NCI-H2081 treated with DMSO at 0.1 percent for 48 hours (cell line): ENCODE measurements at regions not wholly inside any gene's neighbourhood (a gene's known extent, or its start where the extent isn't known, plus 50 kb on each side); places are given as distances from the start of the nearest gene placed in this dataset.
A peak's percentile ranks its signal among the peaks of the same experiment; 100 is the strongest.
"Not testable (repeated sequence)": the region's sequence is repeated elsewhere in the genome, so short reads cannot be mapped to it uniquely, and the experiment has no call there.

Experiments
- DNase-seq: peaks from one replicate; lab custom pipeline; 2025; lab: John Stamatoyannopoulos, UW

DNA sequence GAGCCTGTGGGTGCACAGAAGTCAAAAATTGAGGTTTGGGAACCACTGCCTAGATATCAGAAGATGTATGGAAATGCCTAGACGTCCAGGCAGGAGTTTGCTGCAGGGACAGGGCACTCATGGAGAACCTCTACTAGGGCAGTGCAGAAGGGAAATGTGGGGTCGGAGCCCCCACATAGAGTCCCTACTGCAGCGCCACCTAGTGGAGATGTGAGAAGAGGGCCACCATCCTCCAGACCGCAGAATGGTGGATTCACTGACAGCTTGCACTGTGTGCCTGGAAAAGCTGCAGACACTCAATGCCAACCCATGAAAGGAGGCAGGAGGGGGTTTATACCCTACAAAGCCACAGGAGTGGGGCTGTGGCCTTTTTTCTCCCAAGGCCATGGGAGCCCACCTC lies 159.0 kb upstream of the ROPN1B start:
- DNase-seq: not testable (repeated sequence)

DNA sequence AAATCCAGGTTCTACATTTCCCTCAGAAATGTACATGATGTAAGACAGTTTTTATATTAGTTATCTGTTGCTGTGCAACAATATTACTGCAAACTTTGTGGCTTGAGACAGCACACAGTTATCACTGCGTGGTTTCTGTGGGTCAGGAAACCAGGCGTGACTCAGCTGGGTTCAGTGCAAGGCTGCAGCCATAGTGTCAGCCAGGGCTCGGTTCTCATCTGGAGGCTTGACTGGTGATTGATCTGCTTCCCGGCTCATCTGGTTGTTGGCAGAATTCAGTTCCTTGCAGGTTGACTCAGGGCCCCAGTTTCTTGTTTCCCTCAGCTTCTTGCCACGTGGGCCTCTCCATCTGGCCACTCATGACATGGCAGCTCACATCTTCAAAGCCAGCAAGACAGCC lies 146.8 kb upstream of the ROPN1B start:
- not testable (repeated sequence) for DNase-seq

DNA sequence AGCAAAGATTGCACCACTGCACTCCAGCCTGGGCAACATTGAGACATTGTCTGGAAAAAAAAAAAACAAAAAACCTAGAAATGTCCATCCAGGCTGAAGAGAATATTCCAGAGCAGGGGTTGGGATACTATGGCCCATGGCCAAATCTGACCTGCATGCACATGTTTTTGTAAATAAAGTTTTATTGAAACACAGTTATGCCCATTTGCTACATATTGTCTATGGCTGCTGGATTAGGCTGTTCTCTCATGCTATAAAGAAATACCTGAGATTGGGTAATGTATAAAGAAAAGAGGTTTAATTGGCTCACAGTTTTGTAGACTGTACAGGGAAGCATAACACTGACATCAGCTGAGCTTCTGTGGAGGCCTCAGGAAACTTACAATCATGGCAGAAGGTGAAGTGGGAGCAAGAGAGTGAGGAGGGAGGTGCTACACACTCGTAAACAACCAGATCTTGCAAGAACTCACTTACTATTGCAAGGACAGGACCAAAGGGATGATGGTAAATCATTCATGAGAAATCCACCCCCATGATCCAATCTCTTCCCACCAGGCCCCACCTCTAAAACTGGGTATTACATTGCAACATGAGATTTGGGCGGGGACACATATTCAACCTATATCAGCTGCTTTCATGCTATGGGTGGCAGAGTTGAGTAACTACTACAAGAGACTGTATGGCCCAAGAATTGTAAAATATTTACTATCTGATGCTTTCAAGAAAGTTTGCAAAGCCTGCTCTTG lies 137.8 kb upstream of the ROPN1B start:
- DNase-seq: not testable (repeated sequence)

DNA sequence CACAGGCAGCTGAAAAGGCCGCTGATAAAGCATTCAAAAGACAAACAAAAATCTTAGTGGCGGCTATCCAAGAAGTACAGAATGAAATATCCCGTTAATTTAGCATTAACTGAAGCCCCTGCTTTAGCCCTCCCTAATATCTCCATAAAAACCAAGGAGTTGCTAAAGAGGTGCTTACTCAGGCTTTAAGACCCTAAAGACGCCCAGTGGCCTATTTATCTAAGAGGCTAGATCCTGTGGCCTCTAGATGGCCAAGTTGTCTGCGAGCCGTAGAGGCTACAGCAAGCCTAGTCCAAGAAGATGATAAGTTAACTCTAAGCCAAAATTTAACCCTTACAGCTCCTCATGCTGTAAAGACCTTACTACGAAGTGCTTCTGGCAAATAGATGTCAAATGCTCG lies 133.4 kb upstream of the ROPN1B start:
- DNase-seq: not testable (repeated sequence)

- not testable (repeated sequence) for DNase-seq
These were observed 132.9 kb upstream of the ROPN1B start for GRCh38 chr3:125836011-125836551.

- DNase-seq: not testable (repeated sequence)
These were observed 132.2 kb upstream of the ROPN1B start for GRCh38 chr3:125836786-125837185.

DNA sequence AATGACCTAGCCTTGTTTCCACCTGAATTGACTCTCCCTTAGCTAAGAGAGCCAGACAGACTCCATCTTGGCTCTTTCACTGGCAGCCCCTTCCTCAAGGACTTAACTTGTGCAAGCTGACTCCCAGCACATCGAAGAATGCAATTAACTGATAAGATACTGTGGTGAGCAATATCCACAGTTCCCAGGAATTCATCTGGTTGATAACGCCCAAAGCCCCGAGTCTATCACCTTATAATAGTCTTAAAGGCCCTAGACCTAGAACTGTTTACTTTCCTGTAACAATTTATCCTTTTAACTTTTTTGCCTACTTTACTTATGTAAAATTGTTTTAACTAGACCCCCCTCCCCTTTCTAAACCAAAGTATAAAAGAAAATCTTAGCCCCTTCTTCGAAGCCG lies 130.1 kb upstream of the ROPN1B start:
- not testable (repeated sequence) for DNase-seq

DNA sequence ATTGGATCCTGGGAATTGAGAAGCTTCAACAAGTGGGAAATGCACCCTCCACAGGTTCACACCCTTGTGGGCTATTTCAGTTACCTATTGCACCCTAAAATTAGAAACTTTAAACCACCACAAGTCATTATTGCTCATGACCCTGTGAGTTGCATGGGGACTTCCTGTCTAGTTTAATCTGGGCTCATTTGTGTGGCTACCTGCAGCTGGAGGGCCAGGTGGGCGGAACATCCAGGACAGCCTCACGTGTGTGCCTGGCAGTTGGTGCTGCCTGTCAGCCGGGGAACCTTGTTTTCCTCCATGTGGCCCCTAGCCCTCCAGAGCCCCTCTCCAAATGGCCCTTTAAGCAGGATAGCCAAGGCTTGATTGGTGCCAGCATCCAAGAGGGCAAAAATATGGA lies 128.5 kb upstream of the ROPN1B start:
- not testable (repeated sequence) for DNase-seq

GRCh38 chr3:125847966-125848365 lies 121.0 kb upstream of the ROPN1B start:
- DNase-seq: not testable (repeated sequence)

GRCh38 chr3:125855006-125855405 lies 114.0 kb upstream of the ROPN1B start:
- DNase-seq: not testable (repeated sequence)

- DNase-seq: not testable (repeated sequence)
These were observed 108.4 kb upstream of the ROPN1B start for GRCh38 chr3:125860547-125860946.

GRCh38 chr3:125862841-125863254 lies 106.1 kb upstream of the ROPN1B start:
- not testable (repeated sequence) for DNase-seq

DNA sequence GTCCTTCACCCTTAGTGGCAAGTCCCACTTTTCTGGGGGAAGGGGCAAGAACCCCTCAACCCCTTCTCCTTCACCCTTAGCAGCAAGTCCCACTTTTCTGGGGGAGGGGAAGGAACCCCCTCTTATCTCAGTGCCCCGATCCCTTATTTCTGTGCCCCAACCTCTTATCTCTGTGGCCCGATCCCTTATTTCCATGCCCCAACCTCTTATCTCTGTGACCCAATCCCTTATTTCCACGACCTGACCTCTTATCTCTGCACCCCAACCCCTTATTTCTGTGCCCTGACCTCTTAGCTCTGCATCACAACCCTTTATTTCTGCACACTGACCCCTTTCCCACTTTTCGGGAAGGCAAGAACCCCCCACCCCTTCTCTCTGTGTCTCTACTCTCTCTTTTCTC lies 104.4 kb upstream of the ROPN1B start:
- not testable (repeated sequence) for DNase-seq

DNA sequence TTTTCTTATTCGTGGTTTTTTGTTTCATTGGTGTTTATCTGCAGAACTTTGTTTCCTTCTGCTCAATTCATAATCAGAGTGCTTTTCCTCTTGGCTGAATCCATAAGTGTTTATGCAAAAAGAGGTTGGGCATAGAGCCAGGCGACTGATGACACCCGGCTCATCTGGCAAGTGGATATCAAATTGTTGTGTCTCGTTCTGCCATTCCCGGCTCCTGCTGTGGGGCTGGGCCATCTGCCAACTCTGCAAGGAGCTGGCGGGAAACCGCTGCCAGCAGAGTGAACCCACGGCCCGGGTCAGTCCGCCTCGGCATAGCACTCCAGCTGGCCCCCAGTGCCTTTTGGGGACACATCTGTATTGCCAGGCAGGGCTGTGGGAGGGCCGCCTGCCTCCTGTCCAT lies 83.0 kb upstream of the ROPN1B start:
- DNase-seq: peak; percentile 60

- not testable (repeated sequence) for DNase-seq
These were observed 69.8 kb upstream of the ROPN1B start for GRCh38 chr3:125899181-125899580.

DNA sequence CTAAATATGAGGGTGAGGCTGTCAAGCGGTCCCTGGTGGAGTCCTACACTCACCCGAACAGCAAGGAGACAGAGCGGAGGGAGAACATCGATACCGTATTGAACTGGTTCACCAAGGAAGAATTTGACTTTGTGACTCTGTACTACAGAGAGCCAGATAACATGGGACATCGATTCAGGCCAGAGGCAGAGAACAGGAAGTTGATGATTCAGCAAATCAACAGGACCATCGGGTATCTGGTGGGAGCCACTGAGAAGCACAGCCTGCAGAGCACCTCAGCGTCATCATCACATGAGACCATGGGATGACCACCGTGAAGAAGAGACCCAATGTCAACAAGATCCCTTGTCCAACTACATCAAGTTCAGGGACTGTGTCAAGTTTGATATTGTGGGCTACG lies 67.5 kb upstream of the ROPN1B start:
- DNase-seq: not testable (repeated sequence)

DNA sequence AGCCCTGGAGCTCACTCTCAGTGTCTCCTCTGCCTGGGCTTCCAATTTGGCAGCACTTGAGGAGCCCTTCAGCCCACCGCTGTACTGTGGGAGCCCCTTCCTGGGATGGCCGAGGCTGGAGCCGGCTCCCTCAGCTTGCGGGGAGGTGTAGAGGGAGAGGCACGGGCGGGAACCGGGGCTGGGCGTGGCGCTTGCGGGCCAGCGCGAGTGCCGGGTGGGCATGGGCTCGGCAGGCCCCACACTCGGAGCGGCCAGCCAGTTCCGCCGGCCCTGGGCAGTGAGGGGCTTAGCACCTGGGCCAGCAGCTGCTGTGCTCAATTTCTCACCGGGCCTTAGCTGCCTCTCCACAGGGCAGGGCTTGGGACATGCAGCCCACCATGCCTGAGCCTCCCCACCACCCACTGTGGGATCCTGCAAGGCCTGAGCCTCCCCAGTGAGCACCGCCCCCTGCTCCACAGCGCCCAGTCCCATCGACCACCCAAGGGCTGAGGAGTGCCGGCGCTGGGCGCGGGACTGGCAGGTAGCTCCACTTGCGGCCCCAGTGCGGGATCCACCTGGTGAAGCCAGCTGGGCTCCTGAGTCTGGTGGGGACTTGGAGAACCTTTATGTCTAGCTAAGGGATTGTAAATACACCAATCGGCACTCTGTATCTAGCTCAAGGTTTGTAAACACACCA lies 65.1 kb upstream of the ROPN1B start:
- not testable (repeated sequence) for DNase-seq

GRCh38 chr3:125907279-125907678 lies 61.7 kb upstream of the ROPN1B start:
- not testable (repeated sequence) for DNase-seq

GRCh38 chr3:125910851-125911250 lies 58.1 kb upstream of the ROPN1B start:
- DNase-seq: not testable (repeated sequence)

- not testable (repeated sequence) for DNase-seq
These were observed 54.2 kb upstream of the ROPN1B start for GRCh38 chr3:125914608-125915436.

GRCh38 chr3:125915437-125915787 lies 53.6 kb upstream of the ROPN1B start:
- not testable (repeated sequence) for DNase-seq

DNA sequence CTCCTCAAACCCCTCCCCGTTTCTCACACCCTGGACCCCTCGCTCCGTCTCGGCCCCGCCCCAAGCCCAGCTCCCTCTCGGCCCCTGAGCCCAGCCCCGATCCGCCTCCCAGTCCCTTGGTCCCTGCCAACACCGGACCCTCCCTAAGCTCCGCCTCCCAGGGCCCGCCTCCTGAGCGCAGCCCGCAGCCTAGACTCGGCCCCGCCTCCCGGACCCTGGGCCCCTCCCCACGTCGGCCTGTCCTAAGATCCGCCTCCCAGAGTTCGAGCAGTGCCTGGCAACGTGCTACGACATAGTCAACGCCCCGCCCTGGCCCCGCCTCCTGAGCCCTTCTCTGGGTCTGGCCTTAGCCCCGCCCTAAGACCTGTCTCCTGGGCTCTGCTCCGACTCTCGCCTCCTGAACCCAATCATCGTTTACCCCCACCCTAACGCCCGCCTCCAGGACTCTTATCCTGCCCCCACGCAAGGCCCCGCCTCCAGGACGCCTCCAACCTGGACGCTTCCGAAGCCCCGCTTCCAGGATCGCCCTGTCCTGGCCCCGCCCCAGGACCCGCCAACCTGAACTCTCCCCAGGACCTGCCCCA lies 53.1 kb upstream of the ROPN1B start:
- peak; percentile 98 for DNase-seq
